NOMO-1 treated with dmso at 0.1 percent for 144 hours (cell line): ENCODE measurements at regions not wholly inside any gene's neighbourhood (a gene's known extent, or its start where the extent isn't known, plus 50 kb on each side); places are given as distances from the start of the nearest gene placed in this dataset.

Experiments used
- DNase-seq: peaks from one replicate; lab custom pipeline; 2025; ENCODE audit not compliant: unreplicated experiment; lab: John Stamatoyannopoulos, UW

DNA sequence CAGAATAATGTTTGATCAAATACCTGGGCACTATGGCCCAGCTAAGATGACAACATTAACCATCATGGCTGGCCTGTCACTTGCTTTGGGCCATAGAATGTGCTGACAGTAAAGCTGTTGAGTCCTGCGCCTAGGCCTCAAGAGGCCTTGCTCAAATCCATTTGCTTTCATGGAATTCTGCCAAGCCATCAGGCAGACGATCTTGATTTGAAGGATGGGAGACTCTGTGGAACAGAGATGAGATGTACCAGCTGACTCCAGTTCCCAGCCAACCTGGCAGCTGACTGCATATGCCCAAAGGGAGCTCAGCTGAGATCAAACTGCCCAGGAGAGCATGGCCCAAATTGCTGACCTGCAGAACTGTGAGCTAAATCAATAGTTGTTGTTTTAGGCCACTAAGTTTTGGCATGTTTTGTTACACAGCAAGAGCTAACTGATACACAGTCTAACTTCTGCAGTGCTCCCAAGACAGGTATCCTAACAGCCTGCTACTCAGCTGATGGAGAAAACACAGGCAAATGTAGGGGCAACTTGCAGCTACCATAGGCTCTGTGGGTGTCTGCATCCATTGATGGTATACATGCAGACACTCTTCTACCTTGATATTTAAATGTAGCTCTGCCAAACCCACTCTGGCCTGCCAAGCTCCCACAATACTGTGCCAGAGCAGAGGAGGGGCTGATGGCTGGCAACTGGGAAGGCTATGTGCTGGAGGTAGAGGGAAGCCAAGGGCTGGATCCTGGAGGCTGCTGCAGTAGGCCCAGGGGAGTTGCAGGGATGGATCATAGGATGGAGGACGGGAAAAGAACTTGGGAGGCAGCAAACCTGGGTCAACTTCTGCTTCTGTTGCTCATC is 55.2 kb upstream of the RNF24 start:
- DNase-seq = no peak

DNA sequence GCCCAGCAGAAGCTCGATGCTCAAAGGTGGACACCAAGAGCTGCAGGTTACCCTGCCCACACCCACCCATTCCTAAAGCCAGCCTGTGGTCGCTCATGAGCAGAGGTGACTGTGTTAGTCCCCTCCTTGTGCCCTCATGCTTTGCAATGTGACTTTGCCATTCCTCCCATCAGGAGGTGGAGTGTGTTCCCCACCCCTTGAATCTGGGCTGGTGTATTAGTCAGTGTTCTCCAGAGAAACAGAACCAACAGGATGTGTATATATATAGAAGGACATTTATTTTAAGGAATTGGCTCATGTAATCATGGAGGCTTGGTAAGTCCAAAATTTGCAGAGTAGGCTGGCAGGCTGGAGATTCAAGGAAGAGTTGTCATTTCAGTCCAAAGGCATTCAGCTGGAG is 54.4 kb upstream of the RNF24 start:
- DNase-seq = no peak

DNA sequence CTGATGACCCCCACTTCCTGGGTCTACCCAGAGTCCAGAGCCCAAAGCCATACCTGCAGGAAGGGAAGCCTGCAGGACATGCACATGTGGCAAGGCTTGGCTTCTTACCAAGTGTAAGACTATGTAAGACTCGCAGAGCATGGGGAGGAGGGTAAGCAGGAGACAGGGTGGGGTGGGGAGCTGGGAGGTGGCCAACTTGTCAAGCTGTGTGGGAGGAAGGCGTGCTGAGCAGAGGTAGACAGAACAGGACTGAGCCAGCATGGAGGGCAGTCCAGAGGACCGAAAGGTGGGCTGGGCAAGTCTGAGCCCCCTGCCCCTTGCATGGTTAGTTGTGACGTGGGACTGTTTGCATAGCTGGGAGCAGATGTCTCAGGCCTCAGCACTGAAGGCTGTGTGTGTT is 53.4 kb upstream of the RNF24 start:
- DNase-seq = no peak

DNA sequence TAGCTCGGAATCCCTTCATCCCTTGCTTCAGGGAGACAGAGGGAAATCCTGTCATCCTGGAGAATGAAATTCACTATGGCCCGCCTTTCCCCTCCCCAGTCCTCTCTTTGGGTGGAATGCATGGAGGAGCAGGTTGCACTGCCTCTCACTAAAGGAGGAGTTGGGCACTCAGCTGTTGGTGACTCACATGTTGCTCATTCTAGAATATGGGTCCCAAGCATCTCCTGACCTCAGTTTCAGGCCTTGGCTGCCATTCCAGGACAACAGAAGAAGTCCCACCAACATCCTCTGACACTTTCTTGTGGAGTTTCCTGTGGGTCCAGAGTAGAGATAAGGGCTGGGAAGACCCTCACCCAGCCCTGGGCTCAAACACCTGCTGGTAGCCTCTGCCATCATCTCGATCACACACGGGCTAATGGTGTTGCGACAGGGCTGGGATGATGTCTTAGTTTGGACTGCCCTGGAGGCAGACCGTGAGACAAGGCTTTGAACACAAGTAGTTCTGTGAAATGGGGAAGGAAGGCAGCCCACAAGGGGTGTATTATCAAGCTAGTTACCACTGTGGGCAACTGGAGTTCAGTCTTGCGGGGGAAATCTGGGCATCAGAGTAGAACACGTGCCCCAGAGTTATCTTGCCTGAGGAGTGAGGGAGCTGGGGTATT is 52.4 kb upstream of the RNF24 start:
- no peak for DNase-seq

DNA sequence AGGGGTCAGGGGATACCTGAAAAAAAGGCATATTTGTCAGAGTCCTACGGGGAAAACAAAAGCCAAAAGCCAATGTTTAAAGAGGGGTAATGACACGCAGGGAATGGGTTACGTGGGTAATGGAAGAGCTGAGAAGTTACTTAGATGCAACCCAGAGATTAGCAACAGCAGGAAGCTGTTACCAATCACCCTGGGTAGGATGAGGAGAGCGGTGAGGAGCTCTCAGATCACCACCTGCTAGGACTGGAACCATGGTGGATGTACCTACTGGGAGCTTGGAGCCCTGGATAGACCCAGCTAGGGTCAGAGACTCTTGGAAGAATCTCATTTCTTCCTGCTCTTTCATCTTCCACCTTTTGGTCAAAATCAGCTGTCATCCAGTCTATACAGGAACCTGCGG is 51.2 kb upstream of the RNF24 start:
- no peak for DNase-seq

DNA sequence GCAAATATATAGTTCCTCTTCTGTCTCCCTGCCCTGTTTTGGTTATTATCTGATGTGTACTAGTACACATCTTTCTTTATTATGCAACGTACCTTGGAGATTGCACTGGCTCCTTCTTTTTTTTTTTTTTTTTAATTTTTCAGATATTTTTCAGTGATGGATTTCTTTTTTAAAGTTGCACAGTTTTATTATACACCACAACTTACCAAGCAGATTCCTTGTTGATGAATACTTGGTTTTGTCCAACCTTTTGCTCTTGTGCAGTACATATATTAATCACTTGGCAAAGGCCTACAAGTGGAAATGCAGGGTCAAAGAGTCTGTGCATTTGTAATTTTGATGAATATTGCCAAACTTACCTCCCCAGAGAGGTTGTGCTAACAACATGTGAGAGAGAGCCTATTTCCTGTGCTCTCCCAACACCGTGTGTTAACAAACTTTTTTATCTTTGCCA is 50.1 kb upstream of the RNF24 start:
- peak; percentile 23 for DNase-seq
